PC-9 (cell line): ENCODE measurements at regions not wholly inside any gene's neighbourhood (a gene's known extent, or its start where the extent isn't known, plus 50 kb on each side); places are given as distances from the start of the nearest gene placed in this dataset.

Source experiments
- EZH2 ChIP-seq: fragments of 200-600 bp; sonication (generic); IDR thresholded peaks from 2 replicates; pipeline ENCODE4 v1.8.0; 2017; ENCODE audit warnings: antibody characterized with exemption, low read depth
- TF ChIP-seq, protein P1 (sequence below): fragments of 200-600 bp; sonication (generic); conservative IDR thresholded peaks from 2 replicates; pipeline ENCODE4 v1.6.1; 2017; ENCODE audit warnings: mixed run types, antibody characterized with exemption, mild to moderate bottlenecking, moderate library complexity

DNA sequence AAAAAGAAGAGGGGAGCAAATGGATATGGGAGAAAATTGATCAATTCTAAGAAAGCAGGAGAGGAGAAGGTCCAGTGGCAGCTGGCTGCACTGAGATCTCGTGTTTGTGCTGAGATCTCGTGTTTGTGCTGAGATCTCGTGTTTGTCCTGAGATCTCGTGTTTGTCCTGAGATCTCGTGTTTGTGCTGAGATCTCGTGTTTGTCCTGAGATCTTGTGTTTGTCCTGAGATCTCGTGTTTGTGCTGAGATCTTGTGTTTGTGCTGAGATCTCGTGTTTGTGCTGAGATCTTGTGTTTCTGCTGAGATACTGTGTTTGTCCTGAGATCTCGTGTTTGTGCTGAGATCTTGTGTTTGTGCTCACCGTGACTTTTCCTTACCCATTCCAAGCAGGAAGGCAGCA, 254.4 kb downstream of the BCL2 start:
- TF ChIP-seq, protein P1, sequence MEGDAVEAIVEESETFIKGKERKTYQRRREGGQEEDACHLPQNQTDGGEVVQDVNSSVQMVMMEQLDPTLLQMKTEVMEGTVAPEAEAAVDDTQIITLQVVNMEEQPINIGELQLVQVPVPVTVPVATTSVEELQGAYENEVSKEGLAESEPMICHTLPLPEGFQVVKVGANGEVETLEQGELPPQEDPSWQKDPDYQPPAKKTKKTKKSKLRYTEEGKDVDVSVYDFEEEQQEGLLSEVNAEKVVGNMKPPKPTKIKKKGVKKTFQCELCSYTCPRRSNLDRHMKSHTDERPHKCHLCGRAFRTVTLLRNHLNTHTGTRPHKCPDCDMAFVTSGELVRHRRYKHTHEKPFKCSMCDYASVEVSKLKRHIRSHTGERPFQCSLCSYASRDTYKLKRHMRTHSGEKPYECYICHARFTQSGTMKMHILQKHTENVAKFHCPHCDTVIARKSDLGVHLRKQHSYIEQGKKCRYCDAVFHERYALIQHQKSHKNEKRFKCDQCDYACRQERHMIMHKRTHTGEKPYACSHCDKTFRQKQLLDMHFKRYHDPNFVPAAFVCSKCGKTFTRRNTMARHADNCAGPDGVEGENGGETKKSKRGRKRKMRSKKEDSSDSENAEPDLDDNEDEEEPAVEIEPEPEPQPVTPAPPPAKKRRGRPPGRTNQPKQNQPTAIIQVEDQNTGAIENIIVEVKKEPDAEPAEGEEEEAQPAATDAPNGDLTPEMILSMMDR = no peak
- TF ChIP-seq EZH2 = no peak
